ENCODE measurements at regions not wholly inside any gene's neighbourhood (a gene's known extent, or its start where the extent isn't known, plus 50 kb on each side); places are given as distances from the start of the nearest gene placed in this dataset.

- intact Hi-C loops (cut with DNase I; ENCODE audit: low total_unique reads) (no loop called here), in situ Hi-C loops (cut with MboI; ENCODE audit: low sequenced_read_pairs in 4 of 4) (no loop called here)
- no peak for TF ChIP-seq POLR2A (IDR thresholded peaks at IDR 0.05)
- TF ChIP-seq, protein P1, sequence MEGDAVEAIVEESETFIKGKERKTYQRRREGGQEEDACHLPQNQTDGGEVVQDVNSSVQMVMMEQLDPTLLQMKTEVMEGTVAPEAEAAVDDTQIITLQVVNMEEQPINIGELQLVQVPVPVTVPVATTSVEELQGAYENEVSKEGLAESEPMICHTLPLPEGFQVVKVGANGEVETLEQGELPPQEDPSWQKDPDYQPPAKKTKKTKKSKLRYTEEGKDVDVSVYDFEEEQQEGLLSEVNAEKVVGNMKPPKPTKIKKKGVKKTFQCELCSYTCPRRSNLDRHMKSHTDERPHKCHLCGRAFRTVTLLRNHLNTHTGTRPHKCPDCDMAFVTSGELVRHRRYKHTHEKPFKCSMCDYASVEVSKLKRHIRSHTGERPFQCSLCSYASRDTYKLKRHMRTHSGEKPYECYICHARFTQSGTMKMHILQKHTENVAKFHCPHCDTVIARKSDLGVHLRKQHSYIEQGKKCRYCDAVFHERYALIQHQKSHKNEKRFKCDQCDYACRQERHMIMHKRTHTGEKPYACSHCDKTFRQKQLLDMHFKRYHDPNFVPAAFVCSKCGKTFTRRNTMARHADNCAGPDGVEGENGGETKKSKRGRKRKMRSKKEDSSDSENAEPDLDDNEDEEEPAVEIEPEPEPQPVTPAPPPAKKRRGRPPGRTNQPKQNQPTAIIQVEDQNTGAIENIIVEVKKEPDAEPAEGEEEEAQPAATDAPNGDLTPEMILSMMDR (IDR thresholded peaks at IDR 0.05 in 4 of 5, conservative IDR thresholded peaks at IDR 0.05 in 1 of 5), result no peak
- H3K36me3 ChIP-seq, result no peaks in the 10 kb centered on the region
- DNase-seq (no peak), ATAC-seq (no peak)
- no peaks in the 10 kb centered on the region for H3K27me3 ChIP-seq
- H3K4me1 ChIP-seq, result no peaks in the 10 kb centered on the region
- H3K4me3 ChIP-seq, result no peak overlapping the region
- no peaks in the 10 kb centered on the region for H3K9me3 ChIP-seq
- no peak overlapping the region for H3K27ac ChIP-seq
These were observed 1153.9 kb downstream of the AACS start for GRCh38 chr12:126219139-126219538.

DNA sequence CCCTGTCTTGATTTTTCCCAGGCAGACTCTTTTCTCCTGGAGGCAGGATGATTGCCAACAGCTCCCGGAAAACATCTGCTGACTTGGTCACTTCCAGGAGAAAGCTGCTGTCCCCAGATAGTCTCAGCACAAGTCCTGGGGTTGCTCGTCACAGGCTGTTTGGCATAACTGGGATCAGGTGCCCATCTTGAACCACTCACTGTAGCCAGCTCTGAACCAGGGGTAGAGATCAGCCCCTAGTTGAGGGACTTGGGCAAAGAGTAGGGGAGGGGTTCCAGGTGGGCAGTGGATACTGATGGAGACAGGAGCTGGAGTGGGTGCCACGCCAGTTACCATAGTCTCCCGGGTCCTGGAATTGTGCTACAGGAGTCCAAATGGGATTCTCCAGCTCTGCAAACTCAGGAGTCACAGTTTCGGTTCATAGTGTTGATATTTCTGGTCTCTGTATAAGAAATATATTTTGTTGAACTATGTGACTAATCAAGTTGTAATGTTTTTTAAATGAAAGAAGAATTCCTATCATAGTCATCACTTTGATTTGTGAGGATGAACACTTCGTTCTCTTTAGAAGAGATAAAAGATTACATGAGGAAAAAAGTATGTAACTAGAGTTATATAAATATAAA is 1154.5 kb downstream of the AACS start:
- no peak for TF ChIP-seq POLR2A (IDR thresholded peaks at IDR 0.05)
- TF ChIP-seq, protein P1 (IDR thresholded peaks at IDR 0.05 in 4 of 5, conservative IDR thresholded peaks at IDR 0.05 in 1 of 5), result no peak
- Histone ChIP-seq H3K27ac (no peak overlapping the region), H3K27me3 (no peaks in the 10 kb centered on the region), H3K4me1 (no peaks in the 10 kb centered on the region), H3K9me3 (no peaks in the 10 kb centered on the region), H3K36me3 (no peaks in the 10 kb centered on the region), H3K4me3 (no peak overlapping the region)
- intact Hi-C loops (cut with DNase I; ENCODE audit: low total_unique reads) (no loop called here), in situ Hi-C loops (cut with MboI; ENCODE audit: low sequenced_read_pairs in 4 of 4) (no loop called here)
- no peak for DNase-seq
- ATAC-seq, result no peak

GRCh38 chr12:126224032-126224431 is 1158.8 kb downstream of the AACS start:
- TF ChIP-seq POLR2A (IDR thresholded peaks at IDR 0.05), result no peak
- TF ChIP-seq, protein P1 (IDR thresholded peaks at IDR 0.05 in 4 of 5, conservative IDR thresholded peaks at IDR 0.05 in 1 of 5), result no peak
- H3K27me3 ChIP-seq, result no peaks in the 10 kb centered on the region
- H3K4me1 ChIP-seq, result no peaks in the 10 kb centered on the region
- no peak overlapping the region for H3K27ac ChIP-seq
- DNase-seq (no peak), ATAC-seq (no peak)
- intact Hi-C loops (cut with DNase I; ENCODE audit: low total_unique reads), result no loop called here
- in situ Hi-C loops (cut with MboI; ENCODE audit: low sequenced_read_pairs in 4 of 4), result no loop called here
- no peaks in the 10 kb centered on the region for H3K36me3 ChIP-seq
- H3K4me3 ChIP-seq, result no peak overlapping the region
- no peaks in the 10 kb centered on the region for H3K9me3 ChIP-seq

DNA sequence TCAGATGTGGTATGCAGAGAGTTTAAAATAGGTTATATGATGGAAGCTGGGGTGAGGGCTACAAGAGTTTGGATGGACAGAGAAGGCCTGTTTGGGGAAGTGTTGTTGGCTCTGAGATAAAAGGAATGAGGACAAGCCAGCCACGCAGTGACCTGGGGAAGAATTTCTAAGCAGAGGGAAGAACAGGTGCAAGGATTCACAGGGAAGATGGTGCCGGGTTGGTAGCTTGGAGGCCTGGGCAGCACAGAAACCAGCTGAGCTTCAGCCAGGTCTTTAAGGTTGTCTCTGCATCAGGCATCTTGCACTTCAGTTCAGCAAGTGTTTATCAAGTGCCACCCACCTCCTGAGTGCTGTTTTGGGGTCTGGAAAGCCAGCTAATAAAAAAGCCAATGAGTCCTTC is 1163.7 kb downstream of the AACS start:
- ATAC-seq (no peak), DNase-seq (no peak)
- in situ Hi-C loops (cut with MboI; ENCODE audit: low sequenced_read_pairs in 4 of 4), result no loop called here

More for the DNA sequence above, 1163.7 kb downstream of the AACS start:
- intact Hi-C loops (cut with DNase I; ENCODE audit: low total_unique reads), result no loop called here
- H3K27me3 ChIP-seq, result no peaks in the 10 kb centered on the region
- TF ChIP-seq, protein P1 (IDR thresholded peaks at IDR 0.05 in 4 of 5, conservative IDR thresholded peaks at IDR 0.05 in 1 of 5), result no peak
- TF ChIP-seq POLR2A (IDR thresholded peaks at IDR 0.05), result no peak
- no peaks in the 10 kb centered on the region for H3K36me3 ChIP-seq
- H3K4me1 ChIP-seq, result no peaks in the 10 kb centered on the region
- no peak overlapping the region for H3K4me3 ChIP-seq
- no peaks in the 10 kb centered on the region for H3K9me3 ChIP-seq
- no peak overlapping the region for H3K27ac ChIP-seq

All from gastrocnemius medialis (tissue), 4 donors.